CD4-positive, alpha-beta T cell (primary cell): ENCODE measurements at regions not wholly inside any gene's neighbourhood (a gene's known extent, or its start where the extent isn't known, plus 50 kb on each side); places are given as distances from the start of the nearest gene placed in this dataset.

Source experiments
- ATAC-seq: fragments of 200-7000 bp; cut with Tn5 transposase; one replicate; pipeline ENCODE4 v1.10.0; 2022; ENCODE audit warnings: mild to moderate bottlenecking; ENCODE audit not compliant: poor library complexity
- CTCF ChIA-PET: fragments of 350-600 bp; sonication (Branson Sonifier 250); formaldehyde crosslinking; loops from one replicate; lab custom pipeline; 2021; ENCODE audit warnings: antibody characterized with exemption, inconsistent platforms; lab: Charles Lee
- POLR2A ChIA-PET: fragments of 350-600 bp; sonication (Branson Sonifier 250); formaldehyde crosslinking; loops from one replicate; lab custom pipeline; 2021; ENCODE audit warnings: antibody characterized with exemption, inconsistent platforms; lab: Charles Lee
- DNase-seq, 14 experiments: peaks; one replicate each; pipeline ENCODE4 v3.0.0-alpha.2; 2013 to 2020; ENCODE audit warnings: mixed read lengths in 2 of 14
- H3K27ac ChIP-seq, 2 donors: one replicate each; pipeline versions ENCODE4 v1.5.1 to v1.7.0; 2013; ENCODE audit warnings: low read length in 2 of 2, low read depth in 1 of 2, mild to moderate bottlenecking in 1 of 2
- H3K27me3 ChIP-seq, 2 experiments: 1 replicate in 1 of 2; 2 replicates in 1 of 2; pipeline versions ENCODE4 v1.6.1 to v1.7.0; 2013; ENCODE audit warnings: low read length in 2 of 2, control low read depth in 1 of 2, mild to moderate bottlenecking in 1 of 2, moderate library complexity in 1 of 2; ENCODE audit not compliant: insufficient read depth in 2 of 2, control insufficient read depth in 1 of 2
- H3K36me3 ChIP-seq: one replicate; pipeline ENCODE4 v1.6.1; 2013; ENCODE audit warnings: low read length, control low read depth; ENCODE audit not compliant: insufficient read depth
- H3K4me1 ChIP-seq: one replicate; pipeline ENCODE4 v1.6.1; 2013; ENCODE audit warnings: low read length, control low read depth; ENCODE audit not compliant: insufficient read depth
- H3K4me3 ChIP-seq: one replicate; pipeline ENCODE4 v1.5.1; 2013; ENCODE audit warnings: mild to moderate bottlenecking, low read length, moderate library complexity
- H3K9me3 ChIP-seq, 2 experiments: 1 replicate in 1 of 2; 2 replicates in 1 of 2; pipeline versions ENCODE4 v1.6.1 to v1.7.0; 2013; ENCODE audit warnings: low read length in 2 of 2, mild to moderate bottlenecking in 2 of 2, control low read depth in 1 of 2, moderate library complexity in 1 of 2; ENCODE audit not compliant: control insufficient read depth in 1 of 2, insufficient read depth in 1 of 2
- H3K27ac Mint-ChIP-seq: one replicate; pipeline ENCODE4 v1.8.0; 2020; ENCODE audit warnings: mixed read lengths
- H3K27me3 Mint-ChIP-seq: one replicate; pipeline ENCODE4 v1.8.0; 2021; ENCODE audit warnings: mixed read lengths
- H3K36me3 Mint-ChIP-seq: one replicate; pipeline ENCODE4 v1.8.0; 2021; ENCODE audit warnings: low read depth, mixed read lengths
- H3K4me1 Mint-ChIP-seq: one replicate; pipeline ENCODE4 v1.8.0; 2021; ENCODE audit warnings: low read depth, mixed read lengths
- H3K4me3 Mint-ChIP-seq: one replicate; pipeline ENCODE4 v1.8.0; 2020; ENCODE audit warnings: mild to moderate bottlenecking, mixed read lengths
- H3K9me3 Mint-ChIP-seq: one replicate; pipeline ENCODE4 v1.8.0; 2020; ENCODE audit warnings: mixed read lengths
- intact Hi-C, 2 experiments: fragments of 100-400 bp; cut with DNase I in 1 of 2; cut with micrococcal nuclease in 1 of 2; formaldehyde crosslinking; loops; one replicate each; pipeline versions ENCODE4 v1.15.1 to v1.9.0; 2023 to 2025; cut with DNase I, micrococcal nuclease
- TF ChIP-seq, protein P1 (sequence below): fragments of 200-600 bp; IDR thresholded peaks from one replicate; pipeline ENCODE4 v1.8.0; 2022; ENCODE audit warnings: antibody characterized with exemption, mild to moderate bottlenecking

DNA sequence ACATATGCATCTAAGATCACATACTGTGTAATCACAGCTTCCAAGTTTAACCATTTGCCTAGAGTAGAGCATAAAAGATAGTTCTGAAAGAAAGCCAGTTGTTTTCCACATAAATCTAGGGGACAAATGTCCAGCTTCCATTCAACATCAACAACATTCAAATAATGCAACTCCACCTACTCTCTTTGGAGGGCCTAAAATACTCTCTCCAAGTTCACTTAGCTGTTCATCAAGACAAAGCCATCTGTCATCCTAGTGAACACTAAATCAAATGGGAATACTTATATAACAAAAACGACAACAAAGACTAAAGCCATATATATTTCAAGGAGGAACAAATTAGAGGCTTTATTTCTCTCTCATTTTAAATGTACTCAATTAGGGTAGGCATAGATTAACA, 221.5 kb upstream of the CDH2 start:
- no peaks in the 10 kb centered on the region for H3K36me3 ChIP-seq
- ChIA-PET POLR2A (no interaction called here), CTCF (no interaction called here)
- TF ChIP-seq, protein P1, sequence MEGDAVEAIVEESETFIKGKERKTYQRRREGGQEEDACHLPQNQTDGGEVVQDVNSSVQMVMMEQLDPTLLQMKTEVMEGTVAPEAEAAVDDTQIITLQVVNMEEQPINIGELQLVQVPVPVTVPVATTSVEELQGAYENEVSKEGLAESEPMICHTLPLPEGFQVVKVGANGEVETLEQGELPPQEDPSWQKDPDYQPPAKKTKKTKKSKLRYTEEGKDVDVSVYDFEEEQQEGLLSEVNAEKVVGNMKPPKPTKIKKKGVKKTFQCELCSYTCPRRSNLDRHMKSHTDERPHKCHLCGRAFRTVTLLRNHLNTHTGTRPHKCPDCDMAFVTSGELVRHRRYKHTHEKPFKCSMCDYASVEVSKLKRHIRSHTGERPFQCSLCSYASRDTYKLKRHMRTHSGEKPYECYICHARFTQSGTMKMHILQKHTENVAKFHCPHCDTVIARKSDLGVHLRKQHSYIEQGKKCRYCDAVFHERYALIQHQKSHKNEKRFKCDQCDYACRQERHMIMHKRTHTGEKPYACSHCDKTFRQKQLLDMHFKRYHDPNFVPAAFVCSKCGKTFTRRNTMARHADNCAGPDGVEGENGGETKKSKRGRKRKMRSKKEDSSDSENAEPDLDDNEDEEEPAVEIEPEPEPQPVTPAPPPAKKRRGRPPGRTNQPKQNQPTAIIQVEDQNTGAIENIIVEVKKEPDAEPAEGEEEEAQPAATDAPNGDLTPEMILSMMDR: no peak
- H3K36me3 Mint-ChIP-seq: no peaks in the 10 kb centered on the region
- no peak overlapping the region for H3K27ac ChIP-seq
- H3K9me3 ChIP-seq: peaks cover 0 to 3% of the 10 kb centered on the region in 2 experiments
- H3K4me1 Mint-ChIP-seq: no peaks in the 10 kb centered on the region
- peaks cover 12% of the 10 kb centered on the region for H3K9me3 Mint-ChIP-seq
- H3K27me3 ChIP-seq: no peaks in the 10 kb centered on the region
- H3K27ac Mint-ChIP-seq: no peak overlapping the region
- no peak overlapping the region for H3K4me3 ChIP-seq
- H3K27me3 Mint-ChIP-seq: no peaks in the 10 kb centered on the region
- no peak overlapping the region for H3K4me3 Mint-ChIP-seq
- DNase-seq (no peak), ATAC-seq (no peak)
- H3K4me1 ChIP-seq: no peaks in the 10 kb centered on the region
- intact Hi-C loops: no loop called here

DNA sequence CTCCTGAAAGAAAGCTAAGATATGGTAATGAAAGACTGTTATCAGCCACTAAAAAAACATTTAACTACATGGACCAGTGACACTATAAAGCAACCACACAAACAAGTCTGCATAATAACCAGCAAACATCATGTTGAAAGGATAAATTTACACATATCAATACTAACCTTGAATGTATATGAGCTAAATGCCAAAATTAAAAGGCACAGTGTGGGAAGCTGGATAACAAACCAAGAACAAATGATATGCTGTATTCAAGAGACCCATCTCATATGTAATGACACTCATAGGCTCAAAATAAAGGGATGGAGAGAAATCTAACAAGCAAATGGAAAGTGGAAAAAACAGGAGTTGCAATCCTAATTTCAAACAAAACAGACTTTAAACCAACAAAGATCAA, 213.1 kb upstream of the CDH2 start:
- H3K9me3 ChIP-seq: peaks cover 8 to 21% of the 10 kb centered on the region in 2 experiments
- Mint-ChIP-seq H3K27ac (no peak overlapping the region), H3K4me3 (no peak overlapping the region), H3K27me3 (no peaks in the 10 kb centered on the region), H3K4me1 (no peaks in the 10 kb centered on the region), H3K36me3 (no peaks in the 10 kb centered on the region), H3K9me3 (peaks cover 26% of the 10 kb centered on the region)
- ChIA-PET POLR2A (no interaction called here), CTCF (no interaction called here)
- H3K27ac ChIP-seq: no peak overlapping the region
- no peak for DNase-seq
- no peak overlapping the region for H3K4me3 ChIP-seq
- H3K4me1 ChIP-seq: no peaks in the 10 kb centered on the region
- no peak for ATAC-seq
- intact Hi-C loops: no loop called here
- TF ChIP-seq, protein P1: no peak
- H3K27me3 ChIP-seq: no peaks in the 10 kb centered on the region
- no peaks in the 10 kb centered on the region for H3K36me3 ChIP-seq

DNA sequence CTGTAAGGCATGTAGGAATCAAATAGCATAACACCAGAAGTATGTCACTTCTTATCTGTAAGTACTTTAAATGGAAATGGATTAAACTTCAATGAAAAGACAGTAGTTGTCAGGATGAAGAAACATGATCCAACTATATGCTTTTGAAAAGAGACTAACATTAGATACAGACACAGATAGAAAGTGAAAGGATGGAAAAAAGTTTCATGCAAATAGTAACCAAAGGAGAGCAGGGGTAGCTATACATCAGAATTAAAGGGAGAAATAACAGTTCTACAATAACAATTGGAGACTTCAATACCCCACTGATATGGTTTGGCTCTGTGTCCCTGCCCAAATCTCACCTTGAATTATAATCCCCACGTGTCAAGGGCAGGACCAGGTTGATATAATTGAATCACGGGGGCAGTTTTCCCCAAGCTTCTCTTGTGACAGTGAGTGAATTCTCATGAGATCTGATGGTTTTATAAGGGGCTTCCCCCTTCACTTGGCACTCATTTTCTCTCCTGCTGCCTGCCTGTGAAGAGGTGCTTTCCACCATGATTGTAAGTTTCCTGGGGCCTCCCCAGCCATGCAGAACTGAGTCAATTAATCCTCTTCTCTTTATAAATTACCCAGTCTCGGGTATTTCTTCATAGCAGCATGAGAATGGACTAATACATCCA, 205.4 kb upstream of the CDH2 start:
- H3K36me3 ChIP-seq: no peaks in the 10 kb centered on the region
- Mint-ChIP-seq H3K4me3 (no peak overlapping the region), H3K27me3 (no peaks in the 10 kb centered on the region), H3K27ac (no peak overlapping the region), H3K36me3 (no peaks in the 10 kb centered on the region), H3K9me3 (peaks cover 30% of the 10 kb centered on the region), H3K4me1 (no peaks in the 10 kb centered on the region)
- POLR2A ChIA-PET: no interaction called here
- ATAC-seq (no peak), DNase-seq (no peak)
- H3K27ac ChIP-seq: no peak overlapping the region
- H3K4me1 ChIP-seq: no peaks in the 10 kb centered on the region
- intact Hi-C loops: no loop called here
- H3K9me3 ChIP-seq: peaks cover 0 to under 1% of the 10 kb centered on the region in 2 experiments
- H3K4me3 ChIP-seq: no peak overlapping the region
- H3K27me3 ChIP-seq: no peaks in the 10 kb centered on the region
- TF ChIP-seq, protein P1: no peak
- CTCF ChIA-PET: no interaction called here
